Stomach (tissue), 8 donors: ENCODE measurements at regions not wholly inside any gene's neighbourhood (a gene's known extent, or its start where the extent isn't known, plus 50 kb on each side); places are given as distances from the start of the nearest gene placed in this dataset.

Experiments used
- DNase-seq, 2 donors: peaks; one replicate each; pipeline versions ENCODE4 v3.0.0 to v3.0.0-alpha.2; 2013 to 2019
- H3K27ac ChIP-seq, 5 donors: fragments of 200-600 bp in 4 of 5; sonication (generic) in 4 of 5; one replicate each; pipeline ENCODE4 v1.5.1; 2013 to 2019; ENCODE audit warnings: mild to moderate bottlenecking in 1 of 5, moderate library complexity in 1 of 5
- H3K27me3 ChIP-seq, 3 donors: fragments of 200-600 bp; sonication (generic); one replicate each; pipeline ENCODE4 v1.5.1; 2017 to 2019; ENCODE audit warnings: mixed run types in 1 of 3
- H3K36me3 ChIP-seq, 4 donors: fragments of 200-600 bp; sonication (generic); 1 replicate in 3 of 4; 2 replicates in 1 of 4; pipeline ENCODE4 v1.5.1; 2016 to 2019
- H3K4me1 ChIP-seq, 4 donors: fragments of 200-600 bp; sonication (generic); one replicate each; pipeline ENCODE4 v1.5.1; 2016 to 2019
- H3K4me3 ChIP-seq, 4 donors: fragments of 200-600 bp; sonication (generic) in 3 of 4; one replicate each; pipeline ENCODE4 v1.5.1; 2016 to 2019; ENCODE audit warnings: mild to moderate bottlenecking in 1 of 4
- H3K9me3 ChIP-seq, 4 donors: fragments of 200-600 bp; sonication (generic); one replicate each; pipeline ENCODE4 v1.5.1; 2016 to 2019
- CTCF ChIP-seq, 7 experiments: fragments of 450-650 bp in 4 of 7; fragments of 200-600 bp in 3 of 7; sonication (generic) in 3 of 7; IDR thresholded peaks; one replicate each; pipeline ENCODE4 v1.5.1; 2016 to 2019; ENCODE audit warnings: antibody characterized with exemption in 7 of 7, control low read depth in 2 of 7, mild to moderate bottlenecking in 1 of 7
- EP300 ChIP-seq: sonication (generic); formaldehyde crosslinking; IDR thresholded peaks from one replicate; pipeline ENCODE4 v1.6.1; 2017; ENCODE audit warnings: antibody characterized with exemption
- POLR2A ChIP-seq, 4 donors: fragments of 450-650 bp; IDR thresholded peaks; one replicate each; pipeline ENCODE4 v1.6.1; 2016; ENCODE audit warnings: antibody characterized with exemption in 4 of 4, control low read depth in 2 of 4, mild to moderate bottlenecking in 1 of 4, moderate library complexity in 1 of 4
- POLR2AphosphoS5 ChIP-seq, 3 donors: sonication (generic); formaldehyde crosslinking; IDR thresholded peaks; one replicate each; pipeline ENCODE4 v1.6.1; 2016; ENCODE audit warnings: antibody characterized with exemption in 3 of 3
- WGBS, 5 donors: extraction: QIAGEN DNeasy Blood & Tissue Kit in 3 of 5; methylation state at CpG; one replicate each; pipeline versions ENCODE4 v1.1.5 to v1.1.7; 2013 to 2018; 5-methylcytosine and 5-hydroxymethylcytosine counted together
- intact Hi-C: fragments of 100-400 bp; cut with DNase I; formaldehyde crosslinking; loops from one replicate; pipeline ENCODE4 v1.15.1; 2023; ENCODE audit warnings: low total_unique reads
- donor health status: healthy with polysubstance abuse.
- donor health status: Bipolar disorder and iron deficiency.
- donor health status: healthy.

GRCh38 chr1:38569932-38570656, 289.5 kb downstream of the RRAGC start:
- Histone ChIP-seq H3K4me3 (no peak overlapping the region), H3K9me3 (no peaks in the 10 kb centered on the region), H3K27ac (no peak overlapping the region), H3K4me1 (peaks cover 0 to 11% (median 0%) of the 10 kb centered on the region in 4 donors), H3K27me3 (peaks cover 0 to 53% (median 3%) of the 10 kb centered on the region in 3 donors), H3K36me3 (no peaks in the 10 kb centered on the region)
- intact Hi-C loops, result no loop called here
- TF ChIP-seq CTCF (IDR thresholded peaks at IDR 0.05), result no peak
- TF ChIP-seq POLR2A (IDR thresholded peaks at IDR 0.05), result no peak
- no peak for TF ChIP-seq EP300
- no peak for TF ChIP-seq POLR2AphosphoS5 (IDR thresholded peaks at IDR 0.05)
- no peak for DNase-seq
- 48 to 67% (median 59%) methylated on average over 26 of the region's 26 CpGs for WGBS, 5 donors

GRCh38 chr1:38568061-38568857, 291.3 kb downstream of the RRAGC start:
- Histone ChIP-seq H3K4me1 (peaks cover 0 to 11% (median 0%) of the 10 kb centered on the region in 4 donors), H3K27me3 (peaks cover 0 to 57% (median 3%) of the 10 kb centered on the region in 3 donors), H3K9me3 (no peaks in the 10 kb centered on the region), H3K27ac (no peak overlapping the region), H3K4me3 (no peak overlapping the region), H3K36me3 (no peaks in the 10 kb centered on the region)
- WGBS, 5 donors, result 73 to 84% (median 83%) methylated on average over 4 to 5 of the region's 5 CpGs
- intact Hi-C loops, result no loop called here
- TF ChIP-seq CTCF (IDR thresholded peaks at IDR 0.05), result no peak
- TF ChIP-seq POLR2AphosphoS5 (IDR thresholded peaks at IDR 0.05), result no peak
- no peak for TF ChIP-seq POLR2A (IDR thresholded peaks at IDR 0.05)
- no peak for TF ChIP-seq EP300
- DNase-seq, result no peak

- peaks cover 0 to 62% (median 3%) of the 10 kb centered on the region in 3 donors for H3K27me3 ChIP-seq
- no peaks in the 10 kb centered on the region for H3K36me3 ChIP-seq
- peaks cover 0 to 11% (median 0%) of the 10 kb centered on the region in 4 donors for H3K4me1 ChIP-seq
- intact Hi-C loops, result no loop called here
- TF ChIP-seq EP300 (no peak), POLR2A (IDR thresholded peaks at IDR 0.05) (no peak), CTCF (IDR thresholded peaks at IDR 0.05) (no peak), POLR2AphosphoS5 (IDR thresholded peaks at IDR 0.05) (no peak)
- H3K27ac ChIP-seq, result no peak overlapping the region
- WGBS, 5 donors, result 66 to 86% (median 79%) methylated on average over 5 of the region's 5 CpGs
- no peaks in the 10 kb centered on the region for H3K9me3 ChIP-seq
- no peak for DNase-seq
- no peak overlapping the region for H3K4me3 ChIP-seq
These were observed 292.2 kb downstream of the RRAGC start for GRCh38 chr1:38567401-38567800.

GRCh38 chr1:38565020-38565491, 294.5 kb downstream of the RRAGC start:
- Histone ChIP-seq H3K36me3 (no peaks in the 10 kb centered on the region), H3K9me3 (no peaks in the 10 kb centered on the region), H3K27ac (no peak overlapping the region), H3K27me3 (peaks cover 0 to 67% (median 7%) of the 10 kb centered on the region in 3 donors), H3K4me3 (no peak overlapping the region), H3K4me1 (peaks cover 3 to 10% (median 8%) of the 10 kb centered on the region in 4 donors)
- 55 to 71% (median 64%) methylated on average over 5 of the region's 5 CpGs for WGBS, 5 donors
- intact Hi-C loops, result no loop called here
- no peak for TF ChIP-seq POLR2AphosphoS5 (IDR thresholded peaks at IDR 0.05)
- no peak for DNase-seq
